HL-60/S4 treated with retinoic acid at 250 ng/mL for 4 days and 3 days (cell line): ENCODE measurements at regions not wholly inside any gene's neighbourhood (a gene's known extent, or its start where the extent isn't known, plus 50 kb on each side); places are given as distances from the start of the nearest gene placed in this dataset.

Experiments
- in situ Hi-C: fragments of 300-500 bp; cut with MboI; formaldehyde crosslinking; loops from 2 replicates; pipeline ENCODE4 v1.7.0; 2022; ENCODE audit warnings: low sequenced_read_pairs

DNA sequence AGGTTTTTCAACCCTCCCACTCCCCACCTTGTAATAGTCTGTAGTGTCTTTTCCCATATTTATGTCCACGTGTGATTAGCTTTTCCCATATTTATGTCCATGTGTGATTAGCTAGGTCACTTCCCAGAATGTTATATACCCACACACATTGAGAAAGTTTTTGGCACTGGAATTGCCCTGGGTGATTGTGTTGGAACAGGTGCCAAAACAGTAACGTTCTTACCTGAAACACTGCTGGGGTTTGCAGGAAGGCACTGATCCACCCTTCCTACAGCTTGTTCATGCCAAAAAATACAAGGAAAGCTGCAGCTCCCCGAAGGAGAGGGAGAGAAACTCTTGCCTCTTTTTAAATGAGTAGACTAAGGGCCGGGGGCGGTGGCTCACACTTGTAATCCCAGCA lies 68.0 kb upstream of the CXADR start:
- in situ Hi-C loops = no loop called here

DNA sequence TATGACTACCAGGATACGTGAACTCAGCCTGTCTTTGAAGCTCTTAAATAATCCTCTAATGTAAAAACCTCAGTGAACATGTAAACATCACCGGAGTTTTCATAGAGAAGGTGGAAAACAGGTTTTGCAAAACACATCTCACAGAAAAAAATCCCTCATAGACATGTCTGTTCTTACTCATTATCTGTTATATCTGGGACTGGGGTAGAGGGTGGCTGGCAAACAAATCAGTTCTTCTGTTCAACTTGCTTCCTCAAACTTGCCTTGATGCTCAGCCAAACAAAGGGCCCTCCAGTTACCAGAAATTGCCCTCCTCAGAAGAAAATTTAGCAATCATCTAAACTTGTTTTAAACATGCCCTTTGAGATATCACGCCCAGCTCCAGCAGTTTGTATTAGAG lies 66.1 kb upstream of the CXADR start:
- in situ Hi-C loops = no loop called here

DNA sequence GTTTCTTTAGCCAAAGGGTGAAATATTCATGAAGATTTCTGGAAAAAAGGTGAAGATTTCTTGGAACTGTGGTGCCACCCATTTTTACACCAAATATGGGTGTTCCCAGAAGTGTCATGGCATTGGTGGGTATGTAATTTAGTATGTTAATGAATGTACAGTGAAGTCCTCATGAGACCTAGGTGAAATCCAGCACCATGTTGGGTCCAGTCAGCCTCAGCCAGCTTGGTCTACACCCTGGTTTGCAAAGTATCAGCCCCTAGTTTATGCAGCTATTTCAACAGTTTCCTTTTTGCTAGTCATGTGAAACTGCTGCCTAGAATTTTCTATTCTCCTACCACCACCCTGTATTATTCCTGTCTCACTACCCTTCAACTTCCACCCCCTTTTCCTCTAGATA lies 63.1 kb upstream of the CXADR start:
- in situ Hi-C loops = no loop called here

DNA sequence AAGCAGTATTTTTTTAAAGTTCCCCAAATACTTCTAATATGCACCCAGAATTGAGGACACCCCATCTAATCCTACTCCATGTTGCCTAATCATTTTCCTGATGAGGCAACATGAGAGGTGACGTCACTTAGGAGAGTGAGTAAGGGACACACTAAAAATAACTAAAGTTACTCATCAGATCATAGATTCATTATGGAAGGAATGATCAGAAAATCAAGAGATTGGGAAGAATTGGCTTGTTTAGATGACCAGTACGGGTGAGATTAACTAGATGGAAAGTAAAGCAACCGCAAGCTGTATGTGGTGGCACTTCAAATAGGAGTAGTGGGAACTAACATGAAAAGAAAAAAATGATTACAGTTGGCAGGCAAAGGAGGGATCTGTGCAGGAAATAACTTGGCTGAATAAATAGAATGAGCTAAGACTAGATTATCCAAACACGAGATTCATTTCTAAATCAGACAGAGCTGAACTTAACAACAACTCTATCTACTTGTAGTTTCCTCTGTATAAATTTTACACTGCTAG lies 61.4 kb upstream of the CXADR start:
- in situ Hi-C loops = no loop called here

DNA sequence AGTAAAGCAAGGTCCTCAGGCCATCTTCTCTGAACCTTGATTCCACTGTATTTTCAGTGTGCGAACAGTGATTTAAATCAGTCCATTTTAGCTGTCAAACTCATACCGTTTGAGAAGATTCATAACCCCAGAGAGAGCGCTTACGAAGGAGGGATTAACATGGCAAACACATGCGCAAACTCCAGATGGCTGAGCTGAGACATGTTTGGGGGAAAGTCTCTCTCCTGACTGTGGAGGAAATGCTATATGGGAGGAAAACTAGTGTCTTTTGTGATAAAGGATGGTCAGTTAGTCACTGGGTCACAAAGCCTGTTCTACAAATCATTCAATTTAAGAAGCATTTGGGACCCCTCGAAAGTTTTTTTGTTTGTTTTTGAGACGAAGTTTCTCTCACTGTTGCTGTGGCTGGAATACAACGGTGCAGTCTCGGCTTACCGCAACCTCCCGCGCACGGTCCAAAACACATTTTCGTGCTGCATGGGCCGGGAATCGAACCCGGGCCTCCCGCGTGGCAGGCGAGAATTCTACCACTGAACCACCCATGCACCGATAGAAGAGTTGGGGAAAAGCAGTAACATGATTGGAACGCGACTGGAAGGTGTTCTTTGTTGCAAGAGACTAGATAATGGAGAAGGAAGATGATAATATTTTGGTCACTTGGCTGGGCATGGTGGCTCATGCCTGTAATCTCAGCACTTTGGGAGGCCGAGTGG lies 58.4 kb upstream of the CXADR start:
- in situ Hi-C loops = no loop called here

DNA sequence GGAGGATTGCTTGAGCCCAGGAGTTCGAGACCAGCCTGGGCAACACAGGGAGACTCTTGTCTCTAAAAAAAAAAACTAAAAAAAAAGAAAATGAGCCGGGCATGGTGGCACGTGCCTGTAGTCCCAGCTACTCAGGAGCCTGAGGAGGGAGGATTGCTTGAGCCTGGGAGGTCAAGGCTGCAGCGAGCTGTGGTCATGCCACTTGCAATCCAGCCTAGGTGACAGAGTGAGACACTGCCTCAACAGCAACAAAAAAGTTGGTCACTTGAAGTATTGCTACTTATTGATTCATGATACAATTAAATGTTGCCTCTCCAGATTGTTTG lies 57.9 kb upstream of the CXADR start:
- in situ Hi-C loops = no loop called here

DNA sequence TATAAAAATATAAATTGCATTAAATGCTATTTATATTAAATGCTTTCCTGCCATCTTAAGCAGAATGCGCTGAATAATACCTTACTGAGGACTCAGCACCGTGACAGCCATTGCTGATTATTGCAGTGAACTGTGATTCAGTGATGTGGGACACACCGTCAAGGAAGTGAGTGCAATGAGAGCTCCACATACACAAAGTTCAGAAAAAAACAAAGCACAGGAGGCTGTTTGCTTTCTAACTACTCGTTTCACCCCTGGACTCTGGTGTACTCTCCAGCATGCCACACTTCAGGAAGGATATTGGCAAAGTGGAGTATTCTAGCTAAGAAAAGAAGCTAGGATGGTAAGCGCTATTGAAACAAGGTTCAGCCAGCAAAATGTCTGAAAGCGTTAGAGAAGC lies 57.4 kb upstream of the CXADR start:
- in situ Hi-C loops = no loop called here

DNA sequence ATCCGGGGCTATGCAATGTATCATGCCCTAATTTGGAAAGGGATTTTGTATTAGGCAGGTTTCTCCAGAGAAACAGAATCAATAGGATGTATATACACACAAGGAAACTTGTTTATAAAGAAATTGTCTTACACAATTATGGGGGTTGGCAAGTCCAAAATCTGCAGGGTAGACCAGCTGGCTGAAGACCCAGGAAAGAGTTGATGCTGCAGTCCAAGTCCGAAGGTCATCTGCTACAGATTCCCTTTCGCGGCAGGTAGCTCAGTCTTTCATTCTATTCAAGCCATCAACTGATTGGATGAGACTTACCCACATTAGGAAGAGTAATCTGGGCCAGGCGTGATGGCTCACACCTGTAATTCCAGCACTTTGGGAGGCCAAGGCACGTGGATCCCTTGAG lies 54.6 kb upstream of the CXADR start:
- in situ Hi-C loops = no loop called here

DNA sequence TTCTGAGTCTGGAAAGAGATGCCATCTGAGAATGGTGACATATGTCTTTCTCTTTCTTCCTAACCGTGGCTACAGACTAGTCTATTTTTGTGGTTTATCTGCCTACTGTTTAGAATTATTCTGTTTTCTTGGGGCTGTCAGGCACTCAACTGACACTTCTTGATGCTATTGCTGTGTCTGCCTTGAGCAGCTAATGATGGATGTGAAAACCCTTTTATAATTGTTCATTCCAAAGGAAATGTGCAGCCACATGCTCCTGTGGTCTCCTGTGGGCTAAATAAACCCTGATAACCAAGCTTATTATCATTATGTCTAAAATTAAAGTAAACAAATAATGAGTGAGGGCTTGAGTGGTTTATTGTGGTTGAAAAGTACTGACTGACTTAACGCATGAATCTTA lies 52.7 kb upstream of the CXADR start:
- in situ Hi-C loops = no loop called here

DNA sequence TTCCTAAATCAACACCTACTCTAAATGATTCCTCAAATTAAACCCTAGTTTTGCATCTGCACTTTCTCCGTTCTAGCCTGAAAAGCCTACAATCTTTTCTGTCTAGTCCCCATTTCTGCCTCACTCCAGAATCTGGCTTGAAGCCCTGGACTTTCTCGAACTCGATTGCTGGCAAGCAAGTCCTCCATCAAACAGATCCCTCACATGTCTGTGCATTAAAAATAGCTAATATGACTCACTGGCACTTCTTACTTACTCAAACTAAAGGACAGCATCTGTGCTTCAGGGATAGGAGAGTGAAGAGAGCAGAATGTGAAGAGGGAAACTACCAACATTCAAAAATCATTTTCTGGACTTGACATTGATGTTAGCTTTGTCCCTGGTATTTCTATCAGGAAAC lies 51.8 kb upstream of the CXADR start:
- in situ Hi-C loops = no loop called here

DNA sequence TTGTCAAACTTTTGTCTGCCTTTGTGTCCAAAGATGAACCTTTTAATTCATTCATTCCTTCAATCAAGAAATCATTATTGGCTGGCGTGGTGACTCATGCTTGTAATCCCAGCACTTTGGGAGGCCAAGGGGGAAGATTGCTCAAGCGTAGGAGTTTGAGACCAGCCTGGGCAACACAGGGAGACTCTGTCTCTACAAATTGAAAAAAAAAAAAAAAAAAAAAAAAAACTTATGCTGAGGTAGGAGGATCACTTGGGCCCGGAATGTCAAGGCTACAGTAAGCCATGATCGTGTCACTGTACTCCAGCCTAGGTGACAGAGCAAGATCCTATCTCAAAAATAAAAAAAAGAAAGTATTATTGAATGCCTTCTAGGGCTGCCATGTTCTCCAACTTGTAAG lies 51.3 kb upstream of the CXADR start:
- in situ Hi-C loops = no loop called here

DNA sequence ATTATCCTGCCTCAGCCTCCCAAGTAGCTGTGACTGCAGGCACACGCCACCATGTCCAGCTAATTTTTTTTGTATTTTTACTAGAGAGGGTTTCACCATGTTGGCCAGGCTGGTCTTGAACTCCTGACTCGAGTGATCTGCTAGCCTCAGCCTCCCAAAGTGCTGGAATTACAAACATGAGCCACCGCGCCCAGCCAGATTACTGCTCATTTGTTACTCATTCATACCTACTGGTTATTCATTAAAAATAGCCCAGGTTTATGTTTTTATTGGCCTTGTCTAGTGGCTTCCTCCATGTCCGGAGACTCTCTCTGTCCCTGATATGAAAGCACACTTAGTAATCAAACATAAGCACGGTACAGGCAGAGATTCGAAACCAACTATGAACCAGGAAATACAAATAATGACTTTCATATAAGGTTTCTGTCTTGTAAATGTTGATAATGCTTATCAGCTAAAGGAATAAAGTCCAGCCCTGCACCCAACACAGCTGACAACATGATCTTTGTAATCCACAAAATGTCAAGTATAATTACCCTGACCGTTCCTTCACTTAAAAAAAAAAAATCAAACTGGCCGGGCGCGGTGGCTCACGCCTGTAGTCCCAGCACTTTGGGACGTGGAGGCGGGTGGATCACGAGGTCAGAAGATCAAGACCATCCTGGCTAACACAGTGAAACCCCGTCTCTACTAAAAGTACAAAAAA lies 50.4 kb upstream of the CXADR start:
- in situ Hi-C loops = no loop called here
